Esophagus muscularis mucosa (tissue), 4 donors: ENCODE measurements at regions not wholly inside any gene's neighbourhood (a gene's known extent, or its start where the extent isn't known, plus 50 kb on each side); places are given as distances from the start of the nearest gene placed in this dataset.

Experiments used
- CTCF ChIP-seq, 3 experiments: fragments of 200-600 bp in 2 of 3; fragments of 450-650 bp in 1 of 3; sonication (generic) in 2 of 3; IDR thresholded peaks; one replicate each; pipeline ENCODE4 v1.5.1; 2017 to 2019; ENCODE audit warnings: antibody characterized with exemption in 3 of 3, mild to moderate bottlenecking in 2 of 3, moderate library complexity in 1 of 3
- EP300 ChIP-seq: sonication (generic); formaldehyde crosslinking; IDR thresholded peaks from one replicate; pipeline ENCODE4 v1.6.1; 2017; ENCODE audit warnings: antibody characterized with exemption
- POLR2A ChIP-seq: fragments of 450-650 bp; IDR thresholded peaks from one replicate; pipeline ENCODE4 v1.6.1; 2017; ENCODE audit warnings: antibody characterized with exemption, moderate library complexity, mild to moderate bottlenecking, low read depth
- POLR2AphosphoS5 ChIP-seq, 2 donors: sonication (generic); formaldehyde crosslinking; IDR thresholded peaks; one replicate each; pipeline ENCODE4 v1.6.1; 2017; ENCODE audit warnings: antibody characterized with exemption in 2 of 2

- no peak for TF ChIP-seq EP300
- TF ChIP-seq CTCF (IDR thresholded peaks at IDR 0.05) = no peak
- no peak for TF ChIP-seq POLR2AphosphoS5 (IDR thresholded peaks at IDR 0.05)
- no peak for TF ChIP-seq POLR2A
Observed at GRCh38 chr15:93557696-93558095, 468.7 kb upstream of the RGMA start.
